ENCODE measurements at regions not wholly inside any gene's neighbourhood (a gene's known extent, or its start where the extent isn't known, plus 50 kb on each side); places are given as distances from the start of the nearest gene placed in this dataset.
A peak's percentile ranks its signal among the peaks of the same experiment; 100 is the strongest.

DNA sequence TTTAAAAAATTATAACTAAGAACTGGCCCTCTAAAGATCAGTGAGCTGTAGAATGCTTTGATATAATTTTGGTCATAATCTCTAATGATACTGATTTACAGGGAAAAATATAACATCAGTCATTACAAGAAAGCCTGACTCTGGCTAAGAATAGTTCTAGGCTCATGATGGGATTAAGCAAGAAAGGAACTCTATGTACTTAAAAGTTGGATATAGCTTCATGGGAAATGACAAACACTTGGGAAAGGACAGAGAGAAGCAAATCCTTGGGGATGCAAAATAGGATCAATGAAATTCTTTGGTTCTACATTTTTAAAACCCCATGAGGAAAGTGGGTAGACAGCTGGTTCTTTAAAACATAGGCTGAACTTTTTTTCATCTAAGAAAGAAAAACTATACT, 472.7 kb upstream of the NR2F2 start:
- no peak for DNase-seq

DNA sequence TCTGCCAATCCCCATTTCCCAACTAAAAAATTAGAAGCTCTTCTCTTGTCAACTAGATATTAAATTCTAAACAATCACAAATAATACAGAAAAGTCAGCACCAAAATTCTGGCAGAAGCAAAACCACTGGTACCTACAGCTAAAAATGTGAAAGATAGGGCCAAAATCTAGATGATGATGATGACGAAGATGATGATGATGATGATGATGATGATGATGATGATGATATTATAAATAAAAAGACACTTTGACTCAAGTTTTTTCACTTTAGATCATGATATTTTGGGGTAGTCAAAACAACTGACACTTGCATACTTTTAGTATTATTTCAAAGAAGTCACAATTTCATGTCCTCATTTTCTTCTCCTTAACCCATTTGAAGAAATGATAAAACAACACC, 470.1 kb upstream of the NR2F2 start:
- no peak for DNase-seq

DNA sequence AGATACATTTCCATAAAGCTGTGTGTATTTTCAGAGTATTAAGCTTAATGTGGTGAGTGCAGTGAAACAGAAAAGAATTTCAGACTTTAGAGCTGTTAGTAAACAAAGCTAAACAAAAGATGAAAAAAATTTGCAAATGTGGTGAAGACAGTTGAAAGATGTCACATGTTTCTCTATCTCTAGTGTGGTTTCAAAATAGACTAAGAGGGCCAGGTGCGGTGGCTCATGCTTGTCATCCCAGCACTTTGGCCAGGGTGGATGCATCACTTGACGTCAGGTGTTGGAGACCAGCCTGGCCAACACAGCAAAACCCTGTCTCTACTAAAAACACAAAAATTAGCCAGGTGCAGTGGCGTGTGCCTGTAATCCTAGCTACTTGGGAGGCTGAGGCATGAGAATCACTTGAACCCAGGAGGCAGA, 466.0 kb upstream of the NR2F2 start:
- DNase-seq, result no peak

DNA sequence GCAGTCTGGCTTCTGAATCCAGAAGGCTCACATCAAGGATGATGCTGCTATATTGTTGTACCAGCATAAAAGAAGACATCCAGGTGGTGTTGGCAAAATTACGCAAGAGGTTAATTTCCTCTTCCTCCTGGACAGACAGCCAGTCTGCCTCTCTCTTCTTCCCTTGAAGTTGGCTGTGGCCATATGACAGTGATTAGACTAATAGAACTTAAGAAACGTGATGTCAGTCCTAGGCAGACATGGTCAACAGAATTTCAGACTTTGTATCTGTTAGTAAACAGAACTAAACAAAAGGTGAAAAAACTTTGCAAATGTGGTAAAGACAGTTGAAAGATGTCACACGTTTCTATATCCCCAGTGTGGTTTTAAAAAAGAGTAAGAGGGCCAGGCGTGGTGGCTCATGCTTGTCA, 465.2 kb upstream of the NR2F2 start:
- no peak for DNase-seq

DNA sequence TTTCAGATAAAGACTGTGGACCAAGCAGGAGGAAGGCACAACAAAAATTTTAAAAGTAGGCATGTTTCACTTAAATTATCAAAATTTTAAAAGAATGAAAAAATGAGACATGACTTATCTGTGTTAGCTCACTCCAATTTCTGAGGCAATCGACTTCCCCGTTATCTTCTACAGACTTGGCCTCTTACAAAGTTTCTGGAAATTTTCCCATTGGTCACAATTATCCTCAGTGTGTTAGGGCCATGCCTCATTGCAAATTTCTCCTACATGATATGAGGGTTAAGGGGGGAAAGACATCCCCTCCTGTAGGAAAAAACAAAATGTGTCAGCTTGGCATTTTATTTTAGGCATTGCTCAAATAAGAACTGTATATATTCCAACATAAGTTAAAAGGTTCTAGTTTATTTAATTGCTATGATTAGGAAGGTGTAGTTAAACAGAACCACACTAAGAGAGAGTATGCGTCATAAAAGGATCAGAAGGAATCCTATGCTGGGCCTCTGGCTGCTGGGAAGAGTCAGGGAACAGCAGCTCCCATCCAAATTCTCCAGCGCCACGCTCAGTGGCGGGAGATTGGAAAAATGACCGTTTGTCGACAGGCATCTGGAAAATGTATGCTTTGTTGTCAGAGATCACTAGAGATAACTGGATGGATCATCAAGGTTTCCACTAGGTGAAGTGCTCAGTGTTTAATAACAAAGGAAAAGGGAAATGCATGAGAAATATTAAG, 463.6 kb upstream of the NR2F2 start:
- no peak for DNase-seq

DNA sequence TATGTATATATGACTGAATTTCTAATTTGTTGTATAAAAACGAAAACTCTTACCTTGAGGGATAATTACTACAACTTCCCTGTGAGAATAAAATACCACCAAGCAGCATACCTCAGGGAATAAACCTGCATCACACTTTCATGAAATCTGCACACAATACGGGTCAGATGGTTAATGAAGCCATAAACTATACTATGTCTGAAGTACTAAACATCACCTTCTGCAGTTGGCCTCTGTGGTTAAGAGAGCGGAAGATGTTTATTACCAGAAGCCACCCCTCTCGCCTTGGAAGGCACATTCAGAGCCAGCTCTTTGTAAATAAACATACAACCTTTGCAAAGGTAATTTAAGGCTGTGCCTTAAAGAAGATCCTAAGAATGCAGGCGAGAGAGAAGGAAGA, 462.1 kb upstream of the NR2F2 start:
- no peak for DNase-seq

DNA sequence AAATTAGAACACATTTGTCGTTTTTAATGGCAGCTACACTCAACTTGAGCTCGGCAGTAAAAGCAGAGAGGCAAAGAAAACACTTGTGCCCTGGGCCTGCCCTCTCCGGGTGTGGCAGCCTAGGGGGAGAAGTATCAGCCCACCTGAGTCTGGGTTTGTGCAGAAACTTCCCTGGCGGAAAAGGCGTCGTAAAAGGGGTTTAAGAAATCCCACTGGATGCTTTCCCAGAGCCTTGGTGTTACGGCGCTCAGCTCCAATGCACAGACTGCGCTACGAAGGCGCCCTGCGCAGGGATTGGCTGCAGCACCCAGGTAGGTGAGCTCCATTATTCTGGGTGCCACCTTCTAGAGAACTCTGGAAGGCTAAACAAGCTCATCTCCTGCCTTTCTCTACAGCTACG, 461.5 kb upstream of the NR2F2 start:
- DNase-seq, result no peak

DNA sequence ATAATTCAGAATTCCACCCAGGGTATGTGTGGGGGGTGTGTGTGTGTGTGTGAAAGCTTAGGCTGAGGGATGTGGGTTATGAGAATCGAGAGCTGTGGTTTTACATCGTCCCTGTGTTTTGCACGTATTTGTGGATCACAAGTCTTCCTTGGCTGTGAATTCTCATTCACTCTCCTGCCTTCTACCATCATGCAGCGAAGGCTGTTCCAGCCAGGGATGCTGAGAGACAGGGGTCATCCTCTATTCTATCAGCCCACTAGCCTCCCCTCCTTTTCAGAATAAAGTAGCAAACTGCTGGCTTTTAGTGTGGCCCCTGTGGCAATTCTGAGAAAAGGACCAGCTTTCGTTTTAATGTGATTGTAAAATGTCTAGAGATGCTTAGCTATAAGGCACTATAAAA, 460.6 kb upstream of the NR2F2 start:
- DNase-seq, result no peak

DNA sequence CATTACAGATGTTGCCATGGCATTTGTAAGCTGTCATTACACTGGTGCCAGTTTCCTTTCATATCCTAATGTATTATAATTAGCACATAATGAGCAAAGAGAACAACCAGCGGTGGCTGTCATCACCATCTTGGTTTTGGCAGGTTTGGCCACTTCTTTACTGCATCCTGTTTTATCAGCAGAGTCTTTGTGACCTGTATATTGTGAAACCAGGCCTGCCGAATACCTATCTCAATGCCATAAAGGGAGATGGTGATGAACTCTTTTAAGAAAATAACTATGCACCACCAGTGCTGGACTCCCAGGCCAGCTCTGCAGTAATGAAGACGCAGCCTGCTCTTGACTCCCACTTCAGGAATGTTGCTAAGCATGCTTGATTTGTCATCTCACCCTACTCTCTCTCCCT, 458.1 kb upstream of the NR2F2 start:
- peak in 1 of 2 experiments; percentile 23 for DNase-seq

DNA sequence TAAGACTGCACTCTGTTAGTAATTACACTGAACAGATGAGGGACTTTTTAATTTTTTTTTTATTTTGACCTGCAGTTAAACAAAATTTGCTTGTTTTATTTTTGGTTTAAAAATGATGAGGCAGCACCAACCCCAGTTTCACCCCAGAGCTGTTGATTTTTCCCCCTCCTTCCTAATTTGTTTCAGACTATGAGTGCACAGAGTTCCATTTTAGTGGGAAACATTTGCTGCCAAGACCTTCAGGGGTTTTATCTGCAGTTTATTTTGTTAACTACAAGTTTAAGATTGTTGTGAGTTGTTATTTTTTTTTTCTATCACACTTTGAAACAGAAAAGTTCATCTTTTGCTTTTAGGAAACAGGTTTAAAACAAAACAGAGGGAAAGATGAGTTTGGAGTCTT, 455.9 kb upstream of the NR2F2 start:
- DNase-seq, result no peak

DNA sequence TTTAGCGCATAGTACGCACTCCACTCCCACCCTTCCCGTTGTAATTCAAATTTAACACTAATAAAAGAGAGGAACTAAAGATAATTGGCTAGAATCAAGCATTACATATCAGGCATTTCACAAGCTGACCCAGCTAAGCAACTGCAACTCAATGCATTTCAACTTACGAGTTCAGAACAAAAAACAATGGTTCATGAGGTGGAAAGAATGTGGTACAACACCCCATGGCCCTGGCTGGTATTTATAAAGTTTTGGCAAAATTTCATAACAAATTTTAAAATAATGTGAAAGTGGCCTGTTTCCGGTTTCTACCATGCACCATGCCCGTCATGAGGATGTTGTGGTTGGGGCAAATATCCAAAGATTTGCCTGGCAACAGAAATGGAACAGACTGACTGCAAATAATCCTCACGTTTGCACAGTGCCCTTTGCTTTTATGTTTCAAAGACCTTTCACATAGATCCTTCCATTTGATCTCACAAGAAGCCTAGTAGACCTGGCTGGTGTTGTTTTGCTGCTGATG, 455.3 kb upstream of the NR2F2 start:
- peak in 1 of 2 experiments; percentile 19 for DNase-seq

DNA sequence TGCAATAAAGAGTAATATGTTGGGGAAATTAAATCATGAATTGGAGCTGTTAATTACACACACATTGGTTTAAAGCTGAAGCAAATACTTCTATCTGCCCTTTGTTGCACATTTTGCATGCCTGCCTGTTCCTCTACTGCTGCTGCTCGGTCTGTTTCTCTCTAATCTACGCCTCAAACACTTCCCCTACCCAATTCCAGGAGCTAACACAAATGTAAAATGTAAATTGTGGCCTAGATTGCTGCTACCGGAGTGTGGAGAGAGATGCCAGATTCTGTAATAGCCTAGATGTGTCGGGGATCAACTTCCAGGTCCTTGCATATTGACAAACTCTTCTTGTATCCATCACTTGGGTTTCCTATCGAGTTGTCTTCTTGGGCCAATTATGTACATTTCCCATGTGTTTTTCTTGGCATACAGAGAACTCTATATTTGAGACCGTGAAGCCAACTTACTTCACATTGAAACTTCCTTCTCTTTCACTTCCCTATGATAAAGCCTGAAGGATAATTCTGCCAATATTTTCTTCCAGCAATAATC, 450.4 kb upstream of the NR2F2 start:
- DNase-seq, result no peak

DNA sequence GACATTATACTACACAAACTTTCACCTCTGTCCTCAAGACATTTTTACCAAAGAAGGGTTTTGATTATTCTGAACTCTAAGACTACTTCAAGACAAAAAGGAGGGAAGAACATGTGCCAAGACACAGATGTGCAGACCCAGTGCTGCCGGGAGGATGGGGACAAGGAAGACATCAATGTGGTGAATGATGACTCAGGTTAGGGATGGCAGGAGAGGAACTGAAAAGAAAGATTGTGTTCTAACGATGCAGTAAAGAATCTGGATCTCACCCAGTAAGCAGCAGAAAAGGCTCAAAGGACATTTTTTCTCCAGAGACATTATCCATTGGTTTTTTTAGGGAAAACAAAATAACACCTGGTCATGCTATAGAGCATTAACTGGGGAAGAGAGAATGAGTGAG, 449.9 kb upstream of the NR2F2 start:
- DNase-seq, result no peak

DNA sequence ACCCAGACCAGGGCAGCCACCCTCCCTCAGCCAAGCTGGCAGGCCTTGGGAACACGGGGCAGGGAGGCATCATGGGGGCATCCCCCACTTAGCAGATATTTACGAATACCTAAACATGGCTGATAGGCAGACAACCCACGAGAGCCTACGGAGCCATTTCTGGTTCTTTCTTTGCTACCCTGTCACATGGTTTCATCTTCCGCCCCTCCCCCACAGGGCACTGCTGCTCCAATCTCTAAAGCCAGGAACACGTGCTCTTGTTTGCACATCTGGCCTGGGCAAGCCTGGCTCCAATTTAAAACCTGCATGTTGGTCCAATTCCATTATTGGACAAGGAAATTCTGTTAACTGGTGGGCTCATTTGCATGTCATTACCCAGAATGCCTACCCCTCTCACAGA, 447.4 kb upstream of the NR2F2 start:
- DNase-seq, result no peak

DNA sequence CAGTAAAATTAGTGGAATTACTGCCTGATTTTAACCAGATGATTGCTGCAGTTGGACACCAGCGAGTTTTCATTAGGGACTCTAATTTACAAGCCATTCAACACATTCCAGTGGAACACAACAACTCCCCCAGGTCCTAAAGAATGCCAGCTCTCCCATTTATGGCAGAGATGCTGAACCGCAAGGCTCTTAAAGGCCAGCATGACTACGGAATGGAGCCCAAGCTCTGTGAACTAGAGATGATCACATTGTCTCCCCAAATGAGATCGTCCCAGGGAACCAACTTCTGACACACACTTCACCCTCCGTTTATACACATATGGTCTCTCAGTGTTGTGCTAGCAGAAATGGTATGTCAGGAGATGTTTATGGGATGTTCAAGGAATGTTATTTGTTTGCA, 446.2 kb upstream of the NR2F2 start:
- no peak for DNase-seq

DNA sequence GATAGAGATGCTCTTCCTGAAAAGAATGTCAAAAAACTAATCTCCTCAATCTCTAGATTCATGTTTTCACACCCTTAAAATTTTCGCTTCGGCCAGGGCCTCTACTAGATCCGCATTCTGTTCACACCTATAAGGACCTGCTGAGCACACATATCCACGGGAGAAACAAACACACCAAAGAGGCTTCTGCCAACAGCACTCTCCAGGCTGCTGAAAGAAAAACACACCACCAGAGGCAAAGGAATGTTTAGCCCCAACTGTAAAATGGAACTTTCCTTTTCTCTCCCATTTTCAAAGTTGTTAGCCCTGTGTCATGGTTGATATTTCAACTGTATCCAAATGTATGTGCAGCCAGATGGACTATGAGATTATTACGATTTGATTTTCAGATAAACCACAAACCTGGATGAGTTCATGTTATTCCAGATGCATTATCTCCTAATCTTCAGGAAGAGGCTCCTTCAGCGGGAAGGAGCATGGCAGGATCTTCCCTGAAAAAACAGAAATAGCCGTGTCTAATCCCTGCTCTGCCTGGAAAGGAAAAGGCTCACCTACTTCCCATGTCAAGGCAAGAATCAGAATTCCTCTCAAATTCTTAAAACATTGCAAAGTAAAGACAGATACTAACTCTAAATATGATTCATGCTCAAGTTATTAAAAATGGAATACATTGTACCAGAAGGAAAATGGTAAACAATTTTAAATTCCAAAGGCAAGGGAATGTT, 442.7 kb upstream of the NR2F2 start:
- DNase-seq, result no peak

DNA sequence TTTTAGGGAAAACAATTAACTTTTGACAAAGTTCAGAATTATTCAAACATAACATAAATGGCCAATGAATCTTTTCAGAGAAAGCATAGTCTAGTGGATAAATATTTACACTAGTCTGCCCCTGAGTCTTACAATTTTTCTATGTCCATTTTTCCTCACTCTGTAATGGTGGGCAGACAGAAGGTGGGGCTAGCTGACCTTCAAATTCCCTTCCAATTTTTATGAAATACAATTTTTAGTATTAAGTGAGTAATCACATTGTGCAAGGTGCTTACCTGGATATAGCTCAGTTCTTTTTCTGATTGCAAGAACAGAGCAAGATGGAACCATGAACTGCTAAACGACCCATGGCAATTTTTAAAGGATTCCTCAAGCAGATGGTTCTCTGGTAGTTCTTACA, 441.7 kb upstream of the NR2F2 start:
- no peak for DNase-seq

DNA sequence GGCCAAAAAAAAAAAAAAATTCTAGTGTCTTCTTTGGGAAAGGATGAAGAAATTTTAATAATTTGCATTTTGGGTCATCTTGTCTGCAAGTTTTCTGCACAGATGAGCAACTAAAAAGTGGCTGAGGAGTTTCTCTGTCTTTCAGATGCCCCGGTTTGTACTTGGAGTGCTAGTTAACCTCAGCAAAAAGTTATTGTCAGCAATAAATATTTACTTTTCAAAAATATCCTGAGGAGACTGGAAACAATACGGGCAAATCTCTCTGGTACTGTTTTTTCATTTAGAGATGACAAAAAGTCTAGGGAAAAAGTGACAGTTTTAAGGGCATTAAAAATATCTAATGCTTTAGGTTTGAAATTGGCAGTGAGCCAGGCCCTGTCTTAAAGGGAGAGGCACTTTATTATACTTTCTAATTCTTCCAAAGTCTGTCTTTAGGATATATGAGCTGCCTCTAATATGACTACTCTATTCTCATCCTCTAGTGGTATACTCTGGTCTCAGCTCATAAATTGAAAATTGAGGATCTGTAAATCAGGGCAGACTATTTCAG, 436.0 kb upstream of the NR2F2 start:
- DNase-seq, result no peak

DNA sequence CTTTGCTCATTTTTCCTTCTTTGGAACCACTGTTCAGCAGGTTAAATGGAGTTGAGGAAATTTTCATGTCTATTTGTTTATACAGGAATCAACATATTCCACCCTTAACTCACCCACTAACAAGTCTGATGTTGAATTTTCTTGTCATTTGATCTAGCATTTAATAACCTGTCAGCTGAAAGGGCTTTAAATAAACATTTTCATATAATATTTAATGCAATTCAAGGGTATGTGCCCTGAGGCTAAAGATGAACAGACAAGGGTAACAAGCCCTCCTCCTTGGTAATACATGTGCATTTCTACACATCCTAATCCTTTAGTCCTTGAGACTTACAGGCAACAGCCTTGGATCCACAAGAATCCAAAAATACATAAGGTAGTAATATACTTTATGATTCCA, 435.0 kb upstream of the NR2F2 start:
- no peak for DNase-seq

DNA sequence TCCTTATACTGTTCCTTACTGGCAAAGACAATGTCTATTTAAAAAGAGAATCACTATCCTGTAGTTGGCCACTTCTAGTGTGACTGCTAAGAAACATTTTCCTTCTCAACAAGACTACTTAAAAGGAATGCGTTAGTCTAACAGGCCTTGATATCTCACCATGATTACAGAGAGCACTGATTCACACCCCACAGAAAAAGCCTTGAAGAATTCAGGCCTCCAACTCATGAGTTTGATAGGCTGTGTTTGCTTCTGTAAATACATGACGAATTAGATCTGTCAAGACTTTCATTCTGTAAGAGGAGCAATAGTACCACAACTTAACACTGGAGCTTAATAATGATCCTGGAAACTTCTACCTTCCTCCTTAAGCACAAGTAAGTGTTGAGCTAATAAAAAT, 432.8 kb upstream of the NR2F2 start:
- DNase-seq, result no peak

DNA sequence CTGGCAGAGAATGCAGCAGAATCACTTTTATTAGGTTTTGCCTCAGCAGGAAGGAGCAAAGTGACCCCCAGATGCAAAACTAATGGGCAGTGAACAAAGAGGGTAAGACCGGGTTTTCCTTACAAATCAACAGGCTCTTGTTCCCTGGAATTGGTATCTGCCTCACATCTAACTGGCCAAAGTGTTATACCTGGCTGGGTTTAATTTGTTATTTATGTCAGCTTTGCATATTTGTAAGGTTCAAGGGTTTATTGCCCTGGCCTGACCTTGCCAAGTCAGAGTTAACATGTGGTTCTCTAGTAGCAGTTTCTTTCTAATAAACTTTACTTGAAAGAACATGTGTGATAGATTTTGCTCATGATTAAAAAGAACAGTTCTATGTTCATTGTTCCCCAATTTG, 431.7 kb upstream of the NR2F2 start:
- no peak for DNase-seq

DNA sequence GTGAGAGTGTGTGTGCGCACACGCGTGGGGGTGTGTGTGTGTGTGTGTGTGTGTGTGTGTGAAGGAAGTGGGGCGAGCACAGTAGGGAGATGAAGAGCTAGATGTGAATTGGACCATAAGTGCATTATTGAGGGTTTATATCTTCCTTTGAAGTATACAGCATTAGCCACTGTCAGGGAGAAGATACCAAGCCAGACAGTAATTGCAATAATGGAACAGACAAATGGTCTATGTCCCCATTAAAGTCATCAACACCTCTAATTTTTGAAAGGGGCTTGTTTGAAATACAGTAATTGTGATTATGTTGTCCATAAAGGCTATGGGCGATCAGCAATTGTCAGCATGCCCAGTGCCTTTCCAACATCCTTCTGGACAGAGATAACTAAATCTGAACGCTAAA, 429.2 kb upstream of the NR2F2 start:
- peak; percentile 0 to 29 for DNase-seq

DNA sequence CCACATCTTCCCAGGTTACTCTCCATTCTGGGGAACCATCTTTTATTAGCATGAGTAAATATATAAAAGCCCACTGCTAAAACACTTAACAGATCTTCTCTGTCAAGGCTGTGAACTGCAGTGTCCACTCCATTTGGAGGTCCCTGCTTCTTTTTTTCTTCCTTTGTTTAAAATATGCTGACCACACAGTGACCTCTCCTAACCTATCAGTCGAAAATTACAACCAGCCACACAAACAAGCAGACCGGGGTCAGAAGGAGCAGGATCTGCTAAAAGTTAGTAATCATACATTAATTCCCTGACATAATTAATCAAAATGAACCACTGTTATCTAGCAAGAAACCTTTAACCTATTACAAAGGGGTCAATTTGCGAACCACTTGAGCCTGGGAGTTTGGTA, 427.9 kb upstream of the NR2F2 start:
- no peak for DNase-seq

DNA sequence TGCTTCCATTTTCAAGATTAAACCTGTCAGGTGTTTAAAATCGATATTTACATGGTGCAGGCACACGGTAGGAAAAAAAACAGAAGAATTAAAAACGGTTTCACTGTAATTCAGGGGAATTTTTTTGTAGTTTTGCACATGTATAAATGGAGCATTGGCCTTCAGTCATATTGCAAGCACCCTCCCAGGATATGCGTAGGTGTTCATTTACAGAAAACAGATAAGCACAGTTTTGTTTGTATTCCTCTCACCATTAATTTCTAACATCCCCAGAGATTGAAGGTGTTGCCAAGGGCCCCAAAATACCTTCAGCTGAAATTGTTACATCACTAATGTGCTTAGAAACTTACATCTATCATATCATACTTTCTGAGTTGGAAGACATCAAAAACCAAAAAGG, 427.1 kb upstream of the NR2F2 start:
- no peak for DNase-seq
